NCI-H748 treated with DMSO at 0.1 percent for 48 hours (cell line): ENCODE measurements at regions not wholly inside any gene's neighbourhood (a gene's known extent, or its start where the extent isn't known, plus 50 kb on each side); places are given as distances from the start of the nearest gene placed in this dataset.

ENCODE experiments used
- DNase-seq: peaks from one replicate; lab custom pipeline; 2025; lab: John Stamatoyannopoulos, UW

DNA sequence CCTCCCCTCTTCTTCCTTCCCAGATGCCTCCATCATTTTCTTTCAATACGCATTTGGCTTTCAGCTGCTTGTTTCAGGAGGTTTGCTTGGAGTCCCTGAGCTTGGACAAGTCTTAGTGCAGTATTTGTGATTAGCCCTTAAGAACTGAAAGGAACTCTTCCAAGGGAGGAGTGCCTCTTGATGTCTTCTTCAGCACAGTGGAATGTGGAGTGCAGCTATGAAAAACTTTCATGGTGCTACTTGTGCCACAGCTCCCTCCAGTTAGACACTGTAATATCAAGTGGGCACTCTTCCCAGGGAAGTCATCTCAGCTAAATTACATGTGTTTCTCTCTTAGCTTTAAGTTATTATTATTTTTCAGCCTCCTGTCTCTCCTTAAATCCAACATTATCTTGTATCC is 173.1 kb downstream of the NECTIN3 start:
- no peak for DNase-seq

DNA sequence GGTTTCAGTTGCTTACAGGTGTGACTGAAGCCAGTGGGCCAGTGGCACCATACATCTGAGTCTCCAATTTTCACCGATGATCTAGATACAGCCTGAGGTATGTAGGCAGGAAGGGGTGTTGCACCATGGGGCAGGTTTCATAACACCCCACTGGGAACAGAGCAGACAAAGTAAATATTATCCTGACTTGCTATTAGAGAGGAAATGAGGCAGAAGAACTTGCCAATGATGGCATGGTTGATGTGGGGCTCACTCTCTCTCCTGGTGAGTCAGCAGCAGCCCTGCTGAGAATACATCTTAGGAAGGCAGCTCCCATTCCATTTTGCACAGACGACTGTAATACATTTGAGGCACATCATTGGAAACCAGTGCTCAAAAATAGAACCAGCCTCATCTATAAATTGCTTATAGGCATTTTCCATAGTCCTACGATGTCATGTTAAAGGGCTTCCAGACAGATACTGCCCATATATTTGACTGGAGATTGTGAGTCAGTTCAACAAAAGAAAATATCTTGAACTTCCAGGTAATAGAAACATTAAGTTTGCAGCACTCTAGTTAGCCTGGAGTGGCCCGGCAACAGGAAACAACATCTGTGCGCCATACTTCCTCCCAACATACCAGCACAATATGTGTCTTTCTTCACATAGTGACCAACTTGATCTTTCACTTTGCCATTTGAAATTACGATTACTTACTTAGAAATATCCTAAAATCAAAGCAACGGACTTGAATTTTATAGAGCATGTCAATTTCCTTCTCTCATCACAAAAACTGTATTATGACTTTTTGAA is 175.5 kb downstream of the NECTIN3 start:
- no peak for DNase-seq

- DNase-seq: no peak
These were observed 176.8 kb downstream of the NECTIN3 start for GRCh38 chr3:111248406-111248805.

DNA sequence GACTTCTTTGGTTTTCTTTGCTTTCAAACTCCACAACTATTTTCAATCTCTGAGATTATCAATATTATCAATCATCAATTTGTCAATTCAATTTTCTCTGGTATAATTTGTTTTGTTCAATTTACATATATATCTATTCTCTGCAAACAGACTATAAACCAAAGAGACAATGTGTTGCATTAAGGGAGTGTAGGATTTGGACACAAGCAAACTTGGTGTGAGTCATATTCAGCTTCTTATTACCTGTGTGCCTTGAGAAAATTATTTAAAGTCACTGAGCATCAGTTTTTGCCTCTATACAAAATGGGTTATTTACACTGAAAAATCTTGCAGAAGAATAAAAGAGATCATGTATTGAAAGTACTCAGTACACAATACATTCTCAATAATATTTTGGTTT is 177.8 kb downstream of the NECTIN3 start:
- no peak for DNase-seq

GRCh38 chr3:111252779-111253178 is 181.2 kb downstream of the NECTIN3 start:
- DNase-seq: no peak

- DNase-seq: no peak
These were observed 182.1 kb downstream of the NECTIN3 start for GRCh38 chr3:111253733-111254132.

- no peak for DNase-seq
These were observed 189.3 kb downstream of the NECTIN3 start for GRCh38 chr3:111260878-111261277.

GRCh38 chr3:111269777-111270176 is 198.2 kb downstream of the NECTIN3 start:
- no peak for DNase-seq

DNA sequence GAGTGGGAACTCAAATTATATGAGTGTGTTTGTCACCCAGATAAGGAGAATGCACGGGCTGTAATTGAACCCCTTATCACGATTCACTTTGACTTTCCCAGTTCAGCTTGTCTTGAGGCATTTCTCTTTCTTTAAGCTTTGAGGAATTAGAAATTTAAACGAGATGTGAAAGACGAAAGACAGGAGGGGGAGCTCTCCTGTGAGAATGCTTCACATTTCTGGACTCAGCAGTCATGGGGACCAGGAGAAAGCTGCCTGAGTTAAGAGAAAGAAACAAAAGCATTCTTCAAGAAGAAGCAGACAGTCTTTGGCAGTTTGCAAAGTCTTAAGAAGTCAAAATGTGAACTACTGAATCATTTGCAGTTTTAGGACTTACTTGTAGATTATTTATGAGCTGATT is 205.6 kb downstream of the NECTIN3 start:
- DNase-seq: no peak

GRCh38 chr3:111278959-111279358 is 207.3 kb downstream of the NECTIN3 start:
- DNase-seq: no peak

- no peak for DNase-seq
These were observed 210.4 kb downstream of the NECTIN3 start for GRCh38 chr3:111282024-111282423.

DNA sequence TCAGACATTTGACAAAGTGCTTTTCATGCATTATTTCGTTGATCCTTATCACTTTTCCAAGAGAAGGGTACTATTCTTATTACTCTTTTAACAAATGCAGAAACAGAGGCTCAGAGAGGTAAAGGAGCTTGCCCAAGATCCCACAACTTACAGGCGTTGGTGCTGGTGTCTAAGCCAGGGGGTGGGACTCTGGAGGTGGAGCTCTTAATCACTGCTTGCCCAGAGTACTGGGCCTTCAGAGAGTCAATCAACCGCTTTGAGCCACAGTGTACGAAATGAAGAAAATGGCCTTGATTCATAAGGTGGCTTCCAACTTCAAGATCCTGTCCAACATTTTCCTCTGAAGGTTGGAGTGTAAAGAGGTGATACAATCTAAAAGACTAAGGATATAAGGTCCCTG is 211.5 kb downstream of the NECTIN3 start:
- no peak for DNase-seq

DNA sequence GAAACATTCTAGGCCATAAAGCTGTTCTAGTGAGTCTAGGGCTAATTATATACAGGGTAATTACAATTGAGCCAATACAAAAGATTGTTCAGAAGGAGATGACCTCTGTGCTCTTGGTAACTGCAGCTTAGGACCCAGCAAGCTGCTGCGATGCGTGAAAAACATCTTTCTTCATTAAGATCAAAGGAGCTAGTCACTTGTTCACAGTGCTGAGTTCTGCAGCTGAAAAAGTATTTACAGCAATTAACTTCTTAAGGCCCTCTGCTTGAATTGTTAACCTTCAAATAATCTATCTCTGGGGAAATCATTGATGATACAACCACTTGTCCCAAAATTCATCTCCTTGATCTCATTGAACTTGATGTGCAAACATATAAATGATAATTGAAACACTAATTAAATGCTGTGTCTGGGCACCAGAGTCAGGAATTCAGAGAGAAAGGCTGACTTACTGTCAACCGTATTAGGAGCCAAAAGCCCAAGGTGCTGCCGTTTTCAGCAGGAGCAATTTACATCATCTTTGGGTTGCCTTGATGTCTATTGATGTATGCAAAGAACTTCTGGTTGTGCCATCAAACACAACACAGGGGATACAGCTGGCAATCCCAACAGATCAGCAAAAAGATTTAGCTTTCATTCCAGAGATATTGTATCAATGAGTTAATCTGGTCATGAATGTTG is 213.0 kb downstream of the NECTIN3 start:
- no peak for DNase-seq

DNA sequence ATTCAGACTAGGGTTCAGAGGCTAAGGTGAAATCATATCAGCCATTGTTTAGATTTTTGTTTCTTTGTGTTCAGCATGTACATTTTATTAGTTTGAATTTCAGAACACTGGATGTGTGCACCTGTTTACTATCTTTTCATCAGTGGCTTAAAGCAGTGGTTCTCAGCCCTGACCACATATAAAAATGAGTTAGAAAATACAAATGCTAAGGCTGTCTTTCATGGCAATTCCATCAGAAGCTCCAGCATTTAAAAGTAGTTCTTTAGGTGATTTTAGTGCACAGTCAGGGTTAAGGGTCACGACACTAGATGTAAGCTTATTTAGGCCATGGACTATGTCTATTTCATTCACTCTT is 213.5 kb downstream of the NECTIN3 start:
- DNase-seq: no peak

- peak; percentile 8 for DNase-seq
These were observed 214.1 kb downstream of the NECTIN3 start for GRCh38 chr3:111285694-111286093.

DNA sequence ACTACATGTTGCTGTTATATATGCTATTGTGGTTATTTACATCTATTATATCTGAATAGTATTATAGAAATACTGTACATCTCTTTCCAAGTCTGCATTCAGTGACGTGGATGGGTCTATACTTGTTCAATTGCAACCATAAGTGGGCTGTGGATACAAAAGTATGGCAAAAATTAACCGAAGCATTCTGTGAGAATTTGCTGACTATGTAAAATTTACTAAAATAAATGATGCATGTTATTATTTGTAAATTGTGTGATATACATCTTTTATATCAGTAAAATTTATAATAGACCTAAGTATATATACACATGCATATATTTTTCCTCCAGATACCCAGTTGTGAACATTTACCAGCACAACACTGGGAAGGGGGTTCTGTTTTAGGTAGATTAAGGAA is 215.1 kb downstream of the NECTIN3 start:
- DNase-seq: no peak

DNA sequence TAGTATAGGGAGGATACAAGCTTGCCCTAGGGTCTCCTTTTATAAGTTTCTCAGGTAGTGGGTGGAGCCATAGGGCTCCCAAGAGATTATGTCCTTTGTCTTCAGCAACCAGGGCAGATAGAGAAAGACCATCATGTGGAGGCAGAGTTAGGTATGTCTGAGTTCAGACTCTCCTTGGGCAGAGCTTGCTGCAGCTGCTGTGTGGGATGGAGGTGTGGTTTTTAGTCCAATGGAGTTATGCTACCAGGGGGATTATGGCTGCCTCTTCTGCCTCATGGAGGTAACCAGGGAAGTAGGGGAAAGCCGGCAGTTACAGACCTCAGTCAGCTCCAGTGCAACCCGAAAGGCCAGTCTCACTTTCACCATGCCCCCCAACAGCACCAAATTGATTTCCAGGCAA is 220.5 kb downstream of the NECTIN3 start:
- DNase-seq: no peak

DNA sequence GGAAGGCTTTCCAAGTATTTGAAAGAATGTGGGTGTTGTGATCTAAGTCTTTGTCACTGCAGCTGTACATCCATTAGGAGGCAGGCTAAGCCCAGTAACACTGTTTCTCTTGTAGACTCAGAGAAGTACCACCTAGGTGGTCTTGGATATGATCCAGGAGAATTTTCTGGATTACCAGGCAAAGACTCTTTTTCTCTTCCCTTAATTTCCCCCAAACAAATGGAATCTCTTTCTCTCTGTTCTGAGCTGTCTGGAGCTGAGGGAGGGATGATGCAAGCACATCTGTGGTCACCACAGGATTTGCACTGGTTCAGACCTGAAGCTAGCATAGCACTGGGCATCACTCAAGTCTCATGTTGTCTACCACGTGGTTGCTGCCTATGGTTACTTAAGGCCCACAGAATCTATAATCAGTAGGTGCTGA is 227.6 kb downstream of the NECTIN3 start:
- no peak for DNase-seq

DNA sequence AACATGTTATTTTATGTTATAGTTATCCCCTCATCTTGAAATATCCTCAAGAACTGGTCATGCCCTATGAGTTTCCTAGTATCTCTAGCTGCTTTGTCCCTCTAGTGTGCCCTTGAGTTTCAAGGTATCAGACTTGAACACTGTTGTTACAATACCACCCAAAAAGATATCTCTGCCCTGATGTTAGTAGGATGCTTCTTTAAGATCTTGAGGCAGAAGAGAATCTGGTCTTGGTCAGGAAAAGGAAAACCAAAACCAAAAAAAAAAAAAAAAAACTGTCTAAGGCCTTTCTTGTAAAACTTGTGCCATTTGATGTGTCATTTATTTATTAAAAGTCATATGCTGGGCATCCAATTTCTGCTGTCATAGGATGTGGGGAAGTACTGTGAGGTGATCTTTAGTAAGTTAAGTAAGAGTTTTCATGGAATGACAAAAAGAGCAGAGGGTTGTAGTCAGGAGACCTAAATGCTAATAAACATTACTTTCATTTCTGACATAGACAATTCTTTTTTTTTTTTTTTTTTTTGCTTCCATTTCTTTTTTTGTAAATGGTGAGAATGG is 229.7 kb downstream of the NECTIN3 start:
- DNase-seq: no peak

- no peak for DNase-seq
These were observed 230.4 kb downstream of the NECTIN3 start for GRCh38 chr3:111302063-111302462.

GRCh38 chr3:111303760-111304159 is 232.1 kb downstream of the NECTIN3 start:
- DNase-seq: no peak

- no peak for DNase-seq
These were observed 234.3 kb upstream of the CD96 start for GRCh38 chr3:111307676-111308075.

DNA sequence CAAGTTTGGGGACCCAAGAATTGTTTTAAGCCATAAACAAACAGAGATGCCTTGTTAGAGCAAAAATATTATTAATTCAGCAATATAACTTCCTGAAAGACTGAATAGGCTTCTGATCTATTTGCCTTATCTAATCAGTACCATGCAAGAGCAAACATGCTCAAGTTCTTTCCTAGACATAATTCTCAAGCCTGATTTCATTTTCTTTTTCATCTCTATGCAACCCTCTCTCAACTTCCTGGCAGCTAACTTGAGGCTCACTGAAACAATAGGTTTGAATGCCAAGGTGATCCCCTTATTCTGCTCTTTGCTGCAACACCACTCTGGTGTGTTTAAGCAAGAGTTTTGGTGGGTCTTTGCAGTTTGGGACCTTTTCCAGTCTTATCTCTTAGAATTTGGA is 230.9 kb upstream of the CD96 start:
- no peak for DNase-seq
